Panc1 (cell line): ENCODE measurements at regions not wholly inside any gene's neighbourhood (a gene's known extent, or its start where the extent isn't known, plus 50 kb on each side); places are given as distances from the start of the nearest gene placed in this dataset.
"Not testable (repeated sequence)": the region's sequence is repeated elsewhere in the genome, so short reads cannot be mapped to it uniquely, and the experiment has no call there.

Source experiments
- ATAC-seq: fragments of 200-7000 bp; cut with Tn5 transposase; 2 replicates; pipeline ENCODE4 v1.9.1; 2020; ENCODE audit warnings: mild to moderate bottlenecking, moderate library complexity
- BruUV-seq: library from RNA; stranded (reverse); fragments of 400-500 nt; replicated peaks from 2 replicates; lab custom pipeline; 2021; lab: Mats Ljungman, UMichigan
- CTCF ChIA-PET: fragments of 300-600 bp; sonication (Branson Sonifier 250); formaldehyde crosslinking; loops from one replicate; lab custom pipeline; 2022; ENCODE audit warnings: antibody characterized with exemption; lab: Charles Lee
- POLR2A ChIA-PET: fragments of 300-600 bp; sonication (Branson Sonifier 250); formaldehyde crosslinking; loops from one replicate; lab custom pipeline; 2022; ENCODE audit warnings: antibody characterized with exemption; lab: Charles Lee
- DNase-seq: peaks from one replicate; pipeline ENCODE4 v3.0.0-alpha.2; 2010; ENCODE audit warnings: low read depth, low spot score
- H3K27ac ChIP-seq: 2 replicates; pipeline ENCODE4 v1.5.1; 2011; ENCODE audit warnings: mild to moderate bottlenecking, low read length, inconsistent platforms
- H3K27me3 ChIP-seq: fragments of 200-500 bp; sonication (Bioruptor generic); 2 replicates; pipeline ENCODE4 v1.6.0; 2014; ENCODE audit warnings: low read length, inconsistent platforms; ENCODE audit not compliant: control insufficient read depth, insufficient read depth
- H3K36me3 ChIP-seq: fragments of 200-500 bp; sonication (Bioruptor generic); 2 replicates; pipeline ENCODE4 v1.5.1; 2014; ENCODE audit warnings: inconsistent platforms, mild to moderate bottlenecking, low read length, moderate library complexity; ENCODE audit not compliant: control insufficient read depth, insufficient read depth
- H3K4me1 ChIP-seq: 2 replicates; pipeline ENCODE4 v1.5.1; 2011; ENCODE audit warnings: inconsistent platforms, mild to moderate bottlenecking, low read length, moderate library complexity; ENCODE audit not compliant: control insufficient read depth, insufficient read depth
- H3K4me3 ChIP-seq, 2 experiments: 2 replicates each; pipeline ENCODE4 v1.5.1; 2011 to 2012; ENCODE audit warnings: low read depth in 2 of 2, low read length in 2 of 2, mild to moderate bottlenecking in 2 of 2, inconsistent platforms in 1 of 2, moderate library complexity in 1 of 2
- H3K9me3 ChIP-seq: fragments of 200-500 bp; sonication (Bioruptor generic); 2 replicates; pipeline ENCODE4 v1.5.1; 2014; ENCODE audit warnings: low read depth, mild to moderate bottlenecking, inconsistent platforms, low read length, moderate library complexity; ENCODE audit not compliant: control insufficient read depth, insufficient read depth
- POLR2AphosphoS5 ChIP-seq: IDR thresholded peaks from 2 replicates; pipeline ENCODE4 v1.6.1; 2012; ENCODE audit warnings: mild to moderate bottlenecking, low read depth, low read length, moderate library complexity
- SIN3A ChIP-seq: IDR thresholded peaks from 2 replicates; pipeline ENCODE4 v1.6.1; 2012; ENCODE audit warnings: low read depth, mild to moderate bottlenecking, low read length, moderate library complexity, borderline replicate concordance; ENCODE audit not compliant: insufficient read depth
- TCF7L2 ChIP-seq: IDR thresholded peaks from 2 replicates; pipeline ENCODE4 v1.6.1; 2011; ENCODE audit warnings: mild to moderate bottlenecking, low read depth, low read length, inconsistent platforms
- in situ Hi-C: cut with HindIII; loops from 2 replicates; pipeline ENCODE4 v1.10.0; 2016; ENCODE audit warnings: low sequenced_read_pairs, low pct_unique_long_range_greater_than_20kb
- intact Hi-C: fragments of 100-400 bp; cut with micrococcal nuclease; formaldehyde crosslinking; loops from one replicate; pipeline ENCODE4 v1.10.0; 2022; ENCODE audit not compliant: unreplicated experiment
- TF ChIP-seq, protein P1 (sequence below), 2 experiments: IDR thresholded peaks; 2 replicates each; pipeline ENCODE4 v1.6.1; 2011 to 2012; ENCODE audit warnings: low read depth in 2 of 2, control low read depth in 1 of 2, low read length in 1 of 2, mild to moderate bottlenecking in 1 of 2, moderate library complexity in 1 of 2; ENCODE audit not compliant: insufficient read depth in 1 of 2
- TF ChIP-seq, protein P2 (sequence below): fragments of 450-650 bp; IDR thresholded peaks from 2 replicates; pipeline ENCODE4 v1.5.1; 2017; ENCODE audit warnings: mild to moderate bottlenecking

DNA sequence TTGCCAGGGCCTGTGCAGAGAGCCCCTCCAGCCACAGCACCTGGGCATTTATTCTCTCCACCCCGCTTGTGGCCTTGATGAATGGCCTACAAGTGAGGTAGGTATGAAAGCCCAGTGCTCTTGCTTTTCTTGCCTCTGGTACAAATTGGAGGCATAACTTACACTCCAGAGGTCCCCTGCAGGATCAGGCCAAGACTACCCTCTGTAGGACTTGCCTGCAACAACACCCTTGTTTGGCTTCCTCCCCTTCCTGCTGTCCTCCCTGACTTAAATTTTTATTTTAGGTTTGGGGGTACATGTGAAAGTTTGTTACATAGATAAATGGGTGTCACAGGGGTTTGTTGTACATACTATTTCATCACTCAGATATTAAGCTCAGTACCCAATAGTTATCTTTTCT lies 95.7 kb downstream of the CDC42EP3 start:
- H3K9me3 ChIP-seq: peaks cover 3% of the 10 kb centered on the region; the same call in 1 of the 2 replicates
- H3K4me1 ChIP-seq: no peaks in the 10 kb centered on the region
- ChIA-PET POLR2A (no interaction called here), CTCF (interaction anchor here (0.6 kb wide), 1 partner anchor 250 kb away, joined by 3 read pairs; no protein-coding TSS in a partner anchor)
- H3K27me3 ChIP-seq: no peaks in the 10 kb centered on the region
- BruUV-seq: no TSS peak
- H3K4me3 ChIP-seq: no peak overlapping the region
- no peak overlapping the region for H3K27ac ChIP-seq
- peak; percentile 68; the same call in 1 of the 2 replicates for ATAC-seq
- DNase-seq: no peak
- TF ChIP-seq, protein P1, sequence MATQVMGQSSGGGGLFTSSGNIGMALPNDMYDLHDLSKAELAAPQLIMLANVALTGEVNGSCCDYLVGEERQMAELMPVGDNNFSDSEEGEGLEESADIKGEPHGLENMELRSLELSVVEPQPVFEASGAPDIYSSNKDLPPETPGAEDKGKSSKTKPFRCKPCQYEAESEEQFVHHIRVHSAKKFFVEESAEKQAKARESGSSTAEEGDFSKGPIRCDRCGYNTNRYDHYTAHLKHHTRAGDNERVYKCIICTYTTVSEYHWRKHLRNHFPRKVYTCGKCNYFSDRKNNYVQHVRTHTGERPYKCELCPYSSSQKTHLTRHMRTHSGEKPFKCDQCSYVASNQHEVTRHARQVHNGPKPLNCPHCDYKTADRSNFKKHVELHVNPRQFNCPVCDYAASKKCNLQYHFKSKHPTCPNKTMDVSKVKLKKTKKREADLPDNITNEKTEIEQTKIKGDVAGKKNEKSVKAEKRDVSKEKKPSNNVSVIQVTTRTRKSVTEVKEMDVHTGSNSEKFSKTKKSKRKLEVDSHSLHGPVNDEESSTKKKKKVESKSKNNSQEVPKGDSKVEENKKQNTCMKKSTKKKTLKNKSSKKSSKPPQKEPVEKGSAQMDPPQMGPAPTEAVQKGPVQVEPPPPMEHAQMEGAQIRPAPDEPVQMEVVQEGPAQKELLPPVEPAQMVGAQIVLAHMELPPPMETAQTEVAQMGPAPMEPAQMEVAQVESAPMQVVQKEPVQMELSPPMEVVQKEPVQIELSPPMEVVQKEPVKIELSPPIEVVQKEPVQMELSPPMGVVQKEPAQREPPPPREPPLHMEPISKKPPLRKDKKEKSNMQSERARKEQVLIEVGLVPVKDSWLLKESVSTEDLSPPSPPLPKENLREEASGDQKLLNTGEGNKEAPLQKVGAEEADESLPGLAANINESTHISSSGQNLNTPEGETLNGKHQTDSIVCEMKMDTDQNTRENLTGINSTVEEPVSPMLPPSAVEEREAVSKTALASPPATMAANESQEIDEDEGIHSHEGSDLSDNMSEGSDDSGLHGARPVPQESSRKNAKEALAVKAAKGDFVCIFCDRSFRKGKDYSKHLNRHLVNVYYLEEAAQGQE (IDR thresholded peaks at IDR 0.05; ENCODE audit: insufficient read depth in 1 of 2, low read depth in 2 of 2, low read length in 1 of 2): no peak
- no peak for TF ChIP-seq TCF7L2
- TF ChIP-seq, protein P2, sequence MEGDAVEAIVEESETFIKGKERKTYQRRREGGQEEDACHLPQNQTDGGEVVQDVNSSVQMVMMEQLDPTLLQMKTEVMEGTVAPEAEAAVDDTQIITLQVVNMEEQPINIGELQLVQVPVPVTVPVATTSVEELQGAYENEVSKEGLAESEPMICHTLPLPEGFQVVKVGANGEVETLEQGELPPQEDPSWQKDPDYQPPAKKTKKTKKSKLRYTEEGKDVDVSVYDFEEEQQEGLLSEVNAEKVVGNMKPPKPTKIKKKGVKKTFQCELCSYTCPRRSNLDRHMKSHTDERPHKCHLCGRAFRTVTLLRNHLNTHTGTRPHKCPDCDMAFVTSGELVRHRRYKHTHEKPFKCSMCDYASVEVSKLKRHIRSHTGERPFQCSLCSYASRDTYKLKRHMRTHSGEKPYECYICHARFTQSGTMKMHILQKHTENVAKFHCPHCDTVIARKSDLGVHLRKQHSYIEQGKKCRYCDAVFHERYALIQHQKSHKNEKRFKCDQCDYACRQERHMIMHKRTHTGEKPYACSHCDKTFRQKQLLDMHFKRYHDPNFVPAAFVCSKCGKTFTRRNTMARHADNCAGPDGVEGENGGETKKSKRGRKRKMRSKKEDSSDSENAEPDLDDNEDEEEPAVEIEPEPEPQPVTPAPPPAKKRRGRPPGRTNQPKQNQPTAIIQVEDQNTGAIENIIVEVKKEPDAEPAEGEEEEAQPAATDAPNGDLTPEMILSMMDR: peak; percentile 22; the same call in 1 of the 2 replicates
- in situ Hi-C loops: no loop called here
- no peaks in the 10 kb centered on the region for H3K36me3 ChIP-seq
- intact Hi-C loops: no loop called here

DNA sequence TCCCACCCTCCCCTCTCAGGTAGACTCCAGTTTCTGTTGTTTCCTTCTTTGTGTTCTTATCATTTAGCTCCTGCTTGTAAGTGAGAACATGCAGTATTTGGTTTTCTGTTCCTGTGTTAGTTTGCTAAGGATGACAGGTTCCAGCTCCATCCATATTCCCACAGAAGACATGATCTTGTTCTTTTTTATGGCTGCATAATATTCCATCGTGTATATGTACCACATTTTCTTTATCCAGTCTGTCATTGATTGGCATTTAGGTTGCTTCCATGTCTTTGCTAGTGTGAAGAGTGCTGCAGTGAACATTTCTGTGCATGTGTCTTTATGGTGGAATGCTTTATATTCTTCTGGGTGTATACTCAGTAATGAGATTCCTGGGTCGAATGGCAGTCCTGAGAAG lies 95.2 kb downstream of the CDC42EP3 start:
- H3K27ac ChIP-seq, H3K4me1 ChIP-seq, in situ Hi-C loops, H3K27me3 ChIP-seq, ATAC-seq, POLR2A ChIA-PET, H3K4me3 ChIP-seq, H3K9me3 ChIP-seq, intact Hi-C loops, H3K36me3 ChIP-seq, DNase-seq, BruUV-seq: not testable (repeated sequence)
- CTCF ChIA-PET: interaction anchor here (0.6 kb wide), 1 partner anchor 250 kb away, joined by 3 read pairs; no protein-coding TSS in a partner anchor

DNA sequence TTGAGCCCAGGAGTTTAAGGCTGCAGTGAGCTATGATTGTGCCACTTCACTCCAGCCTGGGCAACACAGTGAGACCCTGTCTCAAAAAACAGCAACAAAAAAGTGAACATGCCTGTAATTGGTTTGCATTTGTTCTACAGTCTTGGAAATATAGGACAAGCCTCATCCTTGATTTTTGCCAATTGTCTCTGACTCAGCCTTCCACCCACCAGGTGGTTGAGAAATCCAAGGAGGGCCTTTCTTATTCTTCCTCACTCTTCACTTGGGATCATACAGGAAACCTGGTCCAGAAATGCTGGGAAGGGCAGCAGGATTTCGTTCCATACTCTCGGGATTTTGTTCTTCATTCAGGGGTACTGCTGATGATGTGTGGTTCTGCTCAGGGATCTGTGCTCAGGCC lies 94.6 kb downstream of the CDC42EP3 start:
- ChIA-PET CTCF (no interaction called here), POLR2A (no interaction called here)
- Histone ChIP-seq H3K4me3 (no peak overlapping the region), H3K27ac (no peak overlapping the region), H3K27me3 (no peaks in the 10 kb centered on the region), H3K4me1 (no peaks in the 10 kb centered on the region), H3K9me3 (peaks cover 3% of the 10 kb centered on the region; the same call in 1 of the 2 replicates), H3K36me3 (no peaks in the 10 kb centered on the region)
- no TSS peak for BruUV-seq
- intact Hi-C loops (no loop called here), in situ Hi-C loops (no loop called here)
- ATAC-seq (no peak), DNase-seq (no peak)
- TF ChIP-seq POLR2AphosphoS5: no peak
- TF ChIP-seq, protein P1 (IDR thresholded peaks at IDR 0.05; ENCODE audit: insufficient read depth in 1 of 2, low read depth in 2 of 2, low read length in 1 of 2): no peak
- no peak for TF ChIP-seq TCF7L2
- no peak for TF ChIP-seq SIN3A
- TF ChIP-seq, protein P2: no peak
